ENCODE measurements at regions not wholly inside any gene's neighbourhood (a gene's known extent, or its start where the extent isn't known, plus 50 kb on each side); places are given as distances from the start of the nearest gene placed in this dataset.

DNA sequence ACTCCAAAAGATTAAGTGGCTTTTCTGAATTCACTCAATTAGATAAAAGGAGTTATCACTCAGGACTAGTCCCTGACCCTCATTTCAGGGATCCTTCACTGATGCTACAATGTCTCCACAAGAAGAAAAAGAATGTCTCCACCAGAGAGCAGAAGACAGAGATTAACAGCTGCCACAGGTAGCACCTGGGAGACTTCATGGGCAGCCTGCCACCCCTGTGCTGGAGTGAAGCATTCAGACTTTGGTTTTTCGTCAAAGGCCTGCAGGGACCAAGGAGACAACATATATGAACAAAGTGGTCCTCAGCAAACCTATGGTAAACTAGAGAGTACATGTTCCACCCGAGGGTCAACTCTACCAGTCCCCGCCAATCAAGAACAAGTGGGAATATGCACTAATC lies 197.0 kb upstream of the ACVR2A start:
- DNase-seq: no peak

DNA sequence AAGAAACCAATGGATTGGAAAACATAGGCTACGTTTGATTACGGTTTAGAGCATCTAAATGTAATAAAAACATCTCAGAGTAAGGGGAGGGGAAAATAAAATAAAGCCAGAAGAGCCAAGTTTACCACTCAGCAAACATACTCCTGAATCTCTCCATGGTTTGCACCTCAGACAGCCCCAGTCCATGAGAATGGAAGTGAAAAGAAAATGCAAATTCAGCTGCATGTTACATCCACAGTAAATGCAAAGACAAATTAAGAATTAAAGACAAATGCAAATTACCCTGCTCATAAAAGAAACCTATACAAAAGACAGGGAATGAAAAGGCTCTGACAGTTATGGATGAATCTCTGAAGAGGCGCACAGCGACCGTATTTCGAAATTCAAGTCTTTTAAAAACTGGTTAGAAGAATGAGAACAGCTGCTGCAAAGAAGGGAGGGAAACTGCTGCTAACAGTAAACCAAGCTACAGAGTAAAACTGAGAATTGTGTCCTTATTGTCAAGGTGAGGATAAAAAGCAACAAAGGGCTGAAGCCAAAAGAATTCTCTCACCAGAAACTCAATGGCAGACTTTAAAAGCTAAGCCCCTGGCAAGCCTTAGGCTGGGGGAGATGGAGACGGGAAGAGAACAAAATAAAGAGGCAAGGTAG lies 197.9 kb upstream of the ACVR2A start:
- DNase-seq: no peak

DNA sequence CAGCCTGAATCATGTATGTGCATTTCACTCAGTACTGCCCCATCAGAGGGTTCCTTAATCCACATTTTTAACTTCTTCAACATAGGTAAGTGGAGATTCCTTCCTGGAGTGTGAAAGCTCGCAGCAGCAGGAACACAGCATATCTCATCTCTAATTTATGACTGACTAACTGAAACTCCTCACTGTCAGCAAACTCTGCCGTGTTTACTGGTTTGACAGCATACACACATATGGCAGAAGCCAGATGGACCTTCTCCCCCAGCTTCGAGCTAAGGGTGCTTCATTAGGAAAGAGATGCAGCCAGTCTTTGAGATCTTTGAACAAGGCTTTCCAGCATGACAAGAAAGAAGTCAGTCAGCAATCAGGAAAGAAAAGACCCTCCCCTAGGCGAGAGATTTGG lies 200.3 kb upstream of the ACVR2A start:
- no peak for DNase-seq

DNA sequence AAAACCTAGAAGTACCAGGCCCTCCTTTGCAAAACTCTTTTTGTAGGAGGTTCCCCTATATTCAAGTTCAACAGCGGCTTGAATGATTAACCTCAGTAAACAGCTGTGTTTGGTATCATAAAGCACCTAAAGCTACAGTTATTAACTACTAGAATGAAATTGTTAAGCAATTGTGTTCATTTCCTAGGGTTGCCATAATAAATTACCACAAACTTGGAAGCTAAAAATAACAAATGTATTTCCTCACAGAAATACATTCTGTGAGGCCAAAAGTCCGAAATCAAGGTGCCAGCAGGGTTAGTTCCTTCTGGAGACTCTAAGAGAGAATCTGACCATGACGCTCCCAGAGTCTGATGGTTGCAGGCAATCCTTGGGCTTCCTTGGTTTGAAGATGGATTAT lies 202.1 kb upstream of the ACVR2A start:
- DNase-seq: no peak

DNA sequence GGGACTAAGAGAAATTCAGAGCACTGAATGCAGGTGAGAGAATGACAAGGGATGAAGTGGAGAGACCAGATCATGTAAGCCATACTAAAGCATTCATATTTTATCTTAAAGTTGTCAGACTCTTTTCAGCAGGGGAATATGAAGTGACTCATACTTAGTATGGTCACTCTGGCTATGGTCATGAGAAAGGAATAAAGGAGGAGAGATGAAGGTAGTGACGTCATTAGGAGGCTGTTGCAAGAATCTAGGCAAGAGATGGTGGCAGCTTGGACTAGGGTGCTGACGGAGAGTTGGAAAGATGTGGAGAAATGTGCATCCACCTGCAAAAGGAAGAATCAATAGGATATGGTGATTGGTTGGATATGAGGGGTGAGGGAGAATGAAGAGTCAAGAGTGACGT lies 203.2 kb upstream of the ACVR2A start:
- DNase-seq: no peak

DNA sequence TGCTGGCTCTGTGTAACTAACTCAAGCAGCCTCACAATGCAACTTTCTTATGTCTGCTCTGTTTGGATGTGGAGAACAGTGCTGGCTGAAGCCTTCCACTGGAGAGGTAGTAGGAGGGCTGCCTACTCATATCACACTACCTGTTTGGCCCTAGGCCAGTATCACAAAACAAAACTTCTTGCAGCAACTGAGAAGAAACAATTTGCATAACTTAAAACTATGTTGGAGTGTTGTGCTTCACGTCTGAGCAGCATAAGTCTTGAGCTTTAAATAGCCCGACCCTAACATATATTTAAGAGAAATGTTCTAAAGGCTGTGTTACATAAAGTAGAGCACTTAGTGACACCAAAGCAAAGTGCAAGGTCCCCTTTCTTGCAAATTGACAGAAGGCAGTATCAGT lies 204.9 kb upstream of the ACVR2A start:
- no peak for DNase-seq

DNA sequence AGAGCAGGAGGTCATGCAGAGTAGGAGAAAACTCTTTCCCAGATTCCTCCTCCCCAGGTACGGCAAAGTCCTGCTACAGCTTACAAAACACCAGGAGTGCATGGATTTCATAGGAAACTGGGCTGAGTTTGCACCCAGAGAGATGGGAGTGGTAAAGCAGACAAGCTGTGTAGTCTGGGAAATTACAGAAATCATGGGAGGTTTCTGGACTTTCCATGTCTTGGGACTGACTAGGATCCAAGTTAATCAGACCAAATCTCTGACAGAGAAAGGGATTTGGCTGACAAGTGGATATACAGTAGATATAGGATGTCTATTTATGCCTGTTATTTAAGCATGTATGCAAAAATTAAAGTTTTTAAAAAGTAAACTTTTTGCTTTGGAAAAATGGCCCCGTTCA lies 205.4 kb upstream of the ACVR2A start:
- no peak for DNase-seq

DNA sequence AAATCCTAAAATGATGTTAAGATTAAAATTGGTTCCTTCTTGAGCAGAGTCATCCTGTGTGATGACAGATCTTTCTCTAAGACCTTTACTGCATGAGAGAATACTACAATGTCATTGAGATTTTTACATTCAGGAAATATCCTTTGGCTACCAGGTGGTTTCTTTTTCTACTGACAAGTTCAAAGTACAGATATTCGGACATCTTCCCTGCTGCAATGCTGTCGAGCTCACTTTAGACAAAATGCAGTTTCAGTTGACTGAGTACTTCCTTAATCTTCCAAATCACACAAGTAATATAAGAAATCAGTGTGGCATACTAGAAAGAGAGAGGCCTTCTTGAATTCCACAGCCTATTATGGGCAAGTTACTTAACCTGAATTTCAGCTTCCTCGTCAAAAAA lies 207.9 kb upstream of the ACVR2A start:
- DNase-seq: no peak

DNA sequence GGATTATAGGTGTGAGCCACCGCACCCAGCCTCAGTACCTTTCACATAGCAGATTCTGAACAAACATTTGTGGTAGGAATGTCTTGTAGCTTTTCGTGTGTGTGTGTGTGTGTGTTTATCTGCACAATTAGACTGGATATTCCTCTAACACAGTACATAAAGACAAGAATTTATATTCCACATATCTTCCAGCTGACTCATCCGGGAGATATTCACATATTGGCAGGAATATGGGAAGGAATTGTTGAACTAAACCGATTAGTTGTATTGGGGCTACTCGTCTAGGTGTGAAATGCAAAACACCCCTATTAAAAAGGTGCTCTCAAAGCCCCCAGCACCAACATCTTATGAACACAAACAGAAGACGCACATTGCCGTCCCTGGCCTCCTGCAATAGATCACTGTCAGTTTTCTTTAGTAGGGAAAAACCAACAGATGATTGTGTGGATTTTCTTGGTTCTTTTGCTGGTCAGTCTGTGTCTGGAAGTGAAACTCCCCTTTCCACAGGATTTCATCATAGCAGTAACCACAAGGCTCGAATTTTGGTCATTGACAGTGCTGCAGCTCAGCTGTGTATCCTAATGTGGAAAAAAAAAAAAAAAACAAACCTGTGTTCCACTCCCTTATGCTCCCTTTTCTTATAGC lies 208.5 kb upstream of the ACVR2A start:
- peak; percentile 34 for DNase-seq

DNA sequence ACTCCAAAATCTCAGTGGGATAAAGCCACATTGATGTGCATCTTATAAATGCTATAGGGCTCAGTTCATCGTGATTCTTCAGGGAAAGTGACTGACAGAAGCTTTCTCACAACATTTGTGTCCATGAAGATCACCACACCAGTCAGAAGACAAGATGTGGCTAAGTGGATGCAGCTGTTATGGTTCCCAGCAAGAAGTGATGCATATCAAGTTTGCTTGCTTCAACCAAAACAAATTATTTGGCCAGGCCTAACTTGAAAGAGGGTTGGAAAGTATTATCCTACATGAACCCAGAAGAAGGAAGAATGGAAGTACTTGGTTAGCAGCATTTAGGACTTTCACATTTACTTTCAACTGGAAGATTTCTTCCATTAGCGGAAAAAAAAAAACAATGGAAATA lies 210.0 kb upstream of the ACVR2A start:
- no peak for DNase-seq

DNA sequence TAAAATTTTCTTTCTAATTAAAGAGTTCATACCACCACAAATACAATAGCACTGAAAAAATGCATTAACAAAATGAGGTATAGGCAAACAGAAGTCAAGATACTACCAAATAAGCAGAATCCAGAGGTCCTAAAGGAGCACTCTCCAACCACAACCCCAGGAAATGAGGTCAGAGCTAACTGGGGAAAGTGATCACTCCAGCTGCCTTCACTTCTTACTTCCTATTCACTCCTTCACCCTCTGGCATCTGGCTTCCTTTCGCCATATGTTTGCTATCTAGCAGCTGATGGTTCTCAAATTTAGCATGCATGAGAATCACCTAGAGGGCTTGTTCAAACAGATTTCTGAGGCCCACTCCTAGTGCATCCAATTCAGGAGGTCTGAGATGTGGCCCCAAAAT lies 212.6 kb upstream of the ACVR2A start:
- no peak for DNase-seq

DNA sequence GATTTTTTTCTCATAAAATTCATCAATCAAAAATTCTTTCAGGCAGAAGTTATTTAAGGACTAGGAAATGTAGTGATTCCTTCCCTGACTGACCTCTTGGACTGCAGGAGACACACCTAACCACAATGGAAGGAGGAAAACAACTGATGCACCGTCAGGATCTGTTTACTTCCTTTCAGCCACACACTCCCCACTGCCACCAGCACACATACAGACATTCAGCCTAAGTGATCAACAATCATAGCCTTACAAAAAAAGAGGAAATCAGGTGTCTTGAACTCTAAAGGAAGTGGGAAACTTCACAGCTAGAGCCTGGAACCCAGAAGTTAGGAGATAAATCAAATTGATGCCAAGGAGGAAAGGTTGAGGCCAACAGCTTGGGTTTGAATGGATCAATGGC lies 213.5 kb upstream of the ACVR2A start:
- DNase-seq: no peak

DNA sequence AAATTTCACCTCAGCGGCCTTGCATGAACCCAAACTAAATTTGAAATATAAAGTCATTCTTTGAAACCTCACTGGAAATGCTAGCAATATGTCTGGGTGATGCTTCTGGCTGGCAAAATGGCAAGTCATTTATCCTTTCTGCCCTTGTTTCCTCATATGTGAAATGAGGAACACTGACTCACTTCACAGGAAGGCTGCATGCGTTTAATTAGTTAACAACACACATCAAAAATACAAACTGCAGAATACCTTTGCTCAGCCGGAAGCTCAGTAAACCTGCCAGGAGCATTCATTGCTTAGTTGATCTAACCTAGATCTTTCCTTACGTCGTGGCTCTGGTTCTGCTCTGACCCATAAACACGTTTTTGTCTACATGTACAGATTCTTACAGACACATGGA lies 214.2 kb upstream of the ACVR2A start:
- DNase-seq: peak; percentile 26

DNA sequence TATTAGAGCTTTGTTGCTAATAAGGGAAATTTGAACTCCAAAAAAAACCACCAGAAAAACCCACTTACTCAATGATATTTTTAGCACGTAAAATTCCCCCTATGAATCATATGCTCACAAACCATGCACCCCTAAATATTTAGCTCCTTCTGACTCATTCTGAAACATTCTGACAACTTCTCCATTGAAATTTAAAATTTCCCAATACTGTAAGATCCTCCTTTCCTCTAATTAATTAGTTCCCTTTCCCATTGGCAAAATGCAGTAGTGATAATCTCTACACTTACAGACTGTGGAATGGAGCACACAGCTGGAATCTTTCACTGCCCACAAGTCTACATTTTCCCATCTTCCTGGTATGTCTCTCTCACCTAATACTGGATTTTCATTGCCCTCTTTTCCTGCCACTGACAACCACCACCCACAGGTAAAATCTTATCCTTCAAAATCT lies 215.8 kb upstream of the ACVR2A start:
- DNase-seq: no peak

DNA sequence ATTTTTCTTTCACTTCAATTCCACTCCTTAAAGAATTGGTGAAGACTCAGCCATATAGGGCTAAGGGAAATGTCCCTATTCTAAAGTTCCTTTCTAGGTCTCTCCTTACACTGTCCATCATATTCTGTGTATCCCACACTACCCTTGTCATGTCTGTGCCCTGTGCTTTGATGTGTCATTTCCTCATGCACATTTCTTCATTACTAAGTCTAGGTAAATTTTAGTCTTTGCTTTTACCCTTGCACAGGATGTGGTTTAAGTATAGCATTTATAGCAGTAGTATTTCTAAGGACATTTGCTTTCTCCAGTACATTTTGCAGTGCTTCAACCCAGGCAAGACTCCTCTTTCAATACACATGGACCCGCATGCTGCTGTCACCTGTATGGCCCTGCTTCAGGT lies 221.5 kb upstream of the ACVR2A start:
- DNase-seq: no peak

DNA sequence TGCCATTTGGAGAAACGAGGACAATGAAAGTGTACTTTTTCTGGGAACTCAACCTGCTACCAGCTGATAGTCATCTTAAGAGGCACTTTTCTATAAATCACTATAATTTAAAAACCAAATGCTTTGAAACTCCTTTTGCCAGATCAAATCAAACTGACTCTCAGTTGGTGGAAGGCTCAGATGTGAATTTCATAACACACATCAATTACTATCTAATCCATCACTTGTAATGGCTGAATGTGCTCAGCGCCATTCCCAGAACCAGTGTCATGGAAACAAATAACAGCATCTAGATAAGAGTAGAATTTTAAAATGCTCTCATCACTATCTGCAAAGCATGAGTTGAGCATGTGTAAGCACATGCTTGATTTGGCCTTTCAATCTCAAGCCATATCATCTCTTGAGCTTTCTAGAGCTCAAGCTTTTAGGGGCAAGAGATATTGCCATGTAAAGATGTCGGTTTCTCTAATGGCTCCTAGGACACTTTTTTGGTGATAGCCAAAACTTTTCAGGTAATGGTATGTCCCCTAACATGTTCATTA lies 223.1 kb upstream of the ACVR2A start:
- DNase-seq: no peak

DNA sequence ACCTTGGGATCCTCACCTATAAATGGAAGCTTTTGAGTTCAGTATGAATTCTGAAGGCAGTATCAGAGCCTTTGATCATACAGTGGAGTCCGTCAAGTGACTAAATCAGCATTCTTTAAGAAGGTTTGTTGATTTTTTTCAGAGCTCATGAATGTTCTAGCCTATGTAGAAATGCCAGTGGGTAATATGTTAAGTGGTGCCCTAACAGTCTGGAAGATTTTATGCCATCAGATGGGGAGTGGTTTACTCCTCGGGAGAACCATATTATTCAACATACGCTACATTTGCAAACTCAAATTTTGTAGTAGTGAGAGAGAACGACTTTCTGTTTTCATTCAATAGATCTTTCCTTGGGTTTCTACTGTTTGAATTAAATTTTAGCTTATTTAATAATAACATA lies 225.0 kb upstream of the ACVR2A start:
- DNase-seq: no peak

DNA sequence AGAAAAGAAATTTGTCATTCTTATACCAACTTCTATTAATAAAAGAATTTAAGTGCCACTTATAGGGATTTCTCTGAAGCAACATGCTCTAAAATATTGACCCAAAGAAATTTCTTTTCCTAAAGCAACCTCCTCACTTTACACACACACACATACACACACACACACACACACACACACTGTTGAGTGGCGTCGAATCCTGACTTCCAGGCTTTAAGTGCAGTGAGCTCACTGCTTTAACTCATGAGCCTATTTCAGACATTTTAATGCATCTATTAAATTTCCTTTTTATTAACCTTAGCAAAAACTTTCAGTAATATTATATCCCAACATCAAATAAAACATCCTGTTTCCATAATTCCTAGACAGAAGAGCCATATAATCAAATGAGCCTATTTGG lies 229.1 kb upstream of the ACVR2A start:
- no peak for DNase-seq

DNA sequence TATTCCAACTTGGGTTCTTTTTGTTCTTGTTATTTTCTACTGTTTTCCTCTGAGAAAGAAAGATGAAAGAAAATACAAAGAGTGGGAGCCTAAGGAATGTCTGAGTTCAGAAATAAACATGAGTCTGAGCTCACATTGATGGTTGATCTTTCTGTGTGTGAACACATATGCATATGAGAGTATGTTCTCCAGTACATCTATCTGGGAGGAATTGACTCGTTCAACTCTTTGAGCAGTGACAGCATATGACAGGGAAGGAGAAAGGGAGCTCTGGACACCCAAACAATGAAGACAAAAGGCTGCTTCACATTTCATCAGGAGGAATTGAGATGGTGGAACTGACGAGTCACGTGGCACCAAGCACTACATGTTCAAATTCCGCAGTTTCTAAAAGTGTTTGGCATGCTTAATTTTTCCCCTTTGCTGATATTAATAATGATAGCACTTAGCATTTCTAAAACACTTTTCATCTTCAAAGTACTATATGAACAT lies 229.8 kb upstream of the ACVR2A start:
- DNase-seq: no peak

DNA sequence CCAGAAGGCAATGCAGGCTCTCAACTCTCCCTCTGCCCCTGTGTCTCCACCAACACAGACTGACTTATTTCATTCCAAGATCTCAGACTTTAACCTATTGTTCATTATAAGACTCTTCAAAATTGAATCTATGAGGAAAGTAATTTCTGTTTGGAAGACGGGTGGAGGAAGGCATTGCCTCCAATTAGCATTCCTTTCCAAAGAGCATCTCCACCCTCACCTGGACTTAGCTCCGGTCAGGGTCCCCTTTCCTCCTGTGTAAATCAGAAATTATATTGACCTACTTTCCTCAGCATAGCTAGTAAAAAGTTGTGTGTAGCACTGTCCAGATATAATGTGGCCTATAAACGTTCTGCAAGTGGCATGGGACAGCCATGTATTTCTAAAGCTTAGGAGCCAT lies 230.4 kb upstream of the ACVR2A start:
- no peak for DNase-seq

DNA sequence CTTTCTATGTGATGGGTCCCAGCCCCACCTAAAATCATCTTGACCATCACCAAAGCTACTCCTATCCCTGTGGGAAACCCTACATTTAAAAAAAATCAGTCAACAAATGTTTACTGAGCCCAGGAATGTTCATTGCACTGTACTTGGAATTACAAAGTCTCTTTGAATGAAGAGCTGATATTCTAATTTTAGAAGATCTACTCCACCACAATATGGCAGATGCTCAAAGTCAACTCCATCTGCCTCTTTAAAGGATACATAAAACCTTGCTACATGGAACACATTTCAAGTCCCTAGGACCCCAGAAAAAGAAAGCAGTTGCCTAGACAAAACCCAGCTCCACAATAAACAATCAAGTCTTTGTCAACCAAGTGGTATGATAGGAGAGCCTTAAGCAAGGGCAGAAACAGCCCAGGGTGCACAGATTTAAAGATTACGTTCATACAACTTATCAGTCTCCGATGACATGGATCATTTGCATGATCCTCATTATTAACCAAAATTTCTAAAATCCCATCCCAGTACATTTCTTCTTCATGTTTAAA lies 234.3 kb upstream of the ACVR2A start:
- DNase-seq: no peak

DNA sequence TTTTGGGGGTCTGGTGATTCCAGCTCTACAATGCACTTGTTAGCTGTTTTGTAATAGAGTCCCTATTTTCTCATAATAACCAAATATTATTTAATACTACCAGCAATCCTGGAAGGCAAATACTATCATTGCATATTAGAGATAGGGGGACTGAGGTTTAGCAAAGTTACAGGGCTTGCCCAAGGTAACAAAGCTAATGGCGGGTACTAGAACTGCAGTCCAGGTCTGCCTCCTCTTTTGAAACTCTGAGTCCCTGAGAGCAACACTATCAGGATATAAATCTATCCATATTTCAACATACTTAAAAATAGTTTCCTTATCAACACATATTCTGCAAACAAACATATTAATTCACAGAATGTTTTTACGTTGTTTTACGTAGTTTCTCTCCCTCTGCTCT lies 235.5 kb upstream of the ACVR2A start:
- no peak for DNase-seq

DNA sequence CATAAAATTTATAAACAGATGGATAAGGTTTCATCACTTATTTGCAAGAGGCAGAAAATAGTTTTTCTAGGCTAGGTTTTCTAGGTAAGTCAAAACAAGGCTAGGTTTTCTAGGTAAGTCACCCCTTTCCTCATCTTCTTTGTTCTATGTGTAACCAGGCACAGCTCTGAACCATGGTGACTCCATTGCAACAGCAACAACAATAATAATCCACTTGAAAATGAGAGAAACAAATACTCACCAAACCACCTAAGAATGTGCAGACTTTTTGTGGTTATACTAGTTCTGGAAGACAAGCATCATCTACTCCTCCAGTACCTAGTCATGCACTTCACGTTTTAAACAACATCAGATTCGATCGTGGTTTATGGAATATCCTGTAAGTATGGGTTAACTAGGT lies 237.4 kb upstream of the ACVR2A start:
- no peak for DNase-seq

DNA sequence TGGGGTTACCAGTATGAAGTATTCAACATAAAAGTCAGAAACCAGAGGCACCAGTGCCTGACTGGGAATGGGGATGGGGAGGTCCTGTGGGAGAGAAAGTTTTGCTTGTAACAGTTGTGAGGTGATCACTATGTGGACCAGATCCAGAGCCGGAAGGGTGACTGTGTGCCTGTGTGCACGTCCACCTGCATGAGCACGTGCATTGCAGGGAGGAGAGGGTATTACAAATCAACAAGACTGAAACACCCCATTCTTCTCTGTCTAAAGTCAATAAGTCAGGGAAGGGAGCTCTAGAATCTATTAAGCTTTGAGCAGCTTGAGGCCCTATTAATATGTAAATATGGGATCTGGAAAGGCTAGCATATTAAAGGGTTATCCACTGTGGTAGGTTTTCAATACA lies 241.0 kb upstream of the ACVR2A start:
- no peak for DNase-seq
